ENCODE measurements at regions not wholly inside any gene's neighbourhood (a gene's known extent, or its start where the extent isn't known, plus 50 kb on each side); places are given as distances from the start of the nearest gene placed in this dataset.

GRCh38 chr13:71240911-71241310 lies 626.1 kb downstream of the DACH1 start:
- Histone ChIP-seq H3K27ac (ENCODE audit: low read depth in 2 of 2, low read length in 1 of 2) (no peak overlapping the region), H2AFZ (ENCODE audit: low read depth) (no peak overlapping the region), H3K79me2 (ENCODE audit: insufficient read depth) (no peaks in the 10 kb centered on the region), H3F3A (replicated peaks; ENCODE audit: insufficient read depth) (no peaks in the 10 kb centered on the region), H3K4me1 (ENCODE audit: control insufficient read depth in 1 of 2, insufficient read depth in 2 of 2, low read depth in 1 of 2, low read length in 1 of 2) (no peaks in the 10 kb centered on the region; a peak in 3 of 4 replicates), H3K9me2 (no peaks in the 10 kb centered on the region; the same call in 1 of the 2 replicates), H3K27me3 (ENCODE audit: insufficient read depth) (no peaks in the 10 kb centered on the region), H3K9me3 (no peaks in the 10 kb centered on the region), H3K4me2 (no peak overlapping the region), H4K20me1 (ENCODE audit: insufficient read depth) (no peaks in the 10 kb centered on the region), H3K4me3 (ENCODE audit: low read depth in 2 of 2, low read length in 1 of 2) (no peak overlapping the region), H3K9ac (no peak overlapping the region), H3K36me3 (replicated peaks in 1 of 2; ENCODE audit: control insufficient read depth in 1 of 2, insufficient read depth in 2 of 2, low read length in 1 of 2) (no peaks in the 10 kb centered on the region)
- TF ChIP-seq TCF12 (IDR thresholded peaks at IDR 0.05) (no peak), GATA2 (CRISPR knock-in tag; IDR thresholded peaks at IDR 0.05) (no peak), RAD21 (IDR thresholded peaks at IDR 0.05; ENCODE audit: low read length) (peak; percentile 84), YY1 (IDR thresholded peaks at IDR 0.05; ENCODE audit: low read depth) (no peak), TAF1 (IDR thresholded peaks at IDR 0.05; ENCODE audit: borderline replicate concordance, low read depth, low read length) (no peak), SMC3 (IDR thresholded peaks at IDR 0.05; ENCODE audit: low read depth, low read length) (peak; percentile 57), EZH2phosphoT487 (IDR thresholded peaks at IDR 0.05; ENCODE audit: borderline replicate concordance, low read depth) (no peak), IRF3 (IDR thresholded peaks at IDR 0.05; ENCODE audit: low read depth, low read length) (no peak), JUND (IDR thresholded peaks at IDR 0.05) (no peak)
- TF ChIP-seq, protein P1, sequence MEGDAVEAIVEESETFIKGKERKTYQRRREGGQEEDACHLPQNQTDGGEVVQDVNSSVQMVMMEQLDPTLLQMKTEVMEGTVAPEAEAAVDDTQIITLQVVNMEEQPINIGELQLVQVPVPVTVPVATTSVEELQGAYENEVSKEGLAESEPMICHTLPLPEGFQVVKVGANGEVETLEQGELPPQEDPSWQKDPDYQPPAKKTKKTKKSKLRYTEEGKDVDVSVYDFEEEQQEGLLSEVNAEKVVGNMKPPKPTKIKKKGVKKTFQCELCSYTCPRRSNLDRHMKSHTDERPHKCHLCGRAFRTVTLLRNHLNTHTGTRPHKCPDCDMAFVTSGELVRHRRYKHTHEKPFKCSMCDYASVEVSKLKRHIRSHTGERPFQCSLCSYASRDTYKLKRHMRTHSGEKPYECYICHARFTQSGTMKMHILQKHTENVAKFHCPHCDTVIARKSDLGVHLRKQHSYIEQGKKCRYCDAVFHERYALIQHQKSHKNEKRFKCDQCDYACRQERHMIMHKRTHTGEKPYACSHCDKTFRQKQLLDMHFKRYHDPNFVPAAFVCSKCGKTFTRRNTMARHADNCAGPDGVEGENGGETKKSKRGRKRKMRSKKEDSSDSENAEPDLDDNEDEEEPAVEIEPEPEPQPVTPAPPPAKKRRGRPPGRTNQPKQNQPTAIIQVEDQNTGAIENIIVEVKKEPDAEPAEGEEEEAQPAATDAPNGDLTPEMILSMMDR (IDR thresholded peaks at IDR 0.05): peak; percentile 55
- TF ChIP-seq, protein P2, sequence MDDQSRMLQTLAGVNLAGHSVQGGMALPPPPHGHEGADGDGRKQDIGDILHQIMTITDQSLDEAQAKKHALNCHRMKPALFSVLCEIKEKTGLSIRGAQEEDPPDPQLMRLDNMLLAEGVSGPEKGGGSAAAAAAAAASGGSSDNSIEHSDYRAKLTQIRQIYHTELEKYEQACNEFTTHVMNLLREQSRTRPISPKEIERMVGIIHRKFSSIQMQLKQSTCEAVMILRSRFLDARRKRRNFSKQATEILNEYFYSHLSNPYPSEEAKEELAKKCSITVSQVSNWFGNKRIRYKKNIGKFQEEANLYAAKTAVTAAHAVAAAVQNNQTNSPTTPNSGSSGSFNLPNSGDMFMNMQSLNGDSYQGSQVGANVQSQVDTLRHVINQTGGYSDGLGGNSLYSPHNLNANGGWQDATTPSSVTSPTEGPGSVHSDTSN (IDR thresholded peaks at IDR 0.05): no peak
- WGBS (ENCODE audit: low lambda C conversion rate): 59% methylated on average over 1 of the region's 1 CpG
- POLR2A ChIA-PET: no interaction called here
- peak; percentile 35 for DNase-seq
- CTCF ChIA-PET: interaction anchor here (0.7 to 1.7 kb wide), 6 partner anchors 11 to 638 kb away, joined by 3 to 10 read pairs (median 4); no protein-coding TSS in a partner anchor

DNA sequence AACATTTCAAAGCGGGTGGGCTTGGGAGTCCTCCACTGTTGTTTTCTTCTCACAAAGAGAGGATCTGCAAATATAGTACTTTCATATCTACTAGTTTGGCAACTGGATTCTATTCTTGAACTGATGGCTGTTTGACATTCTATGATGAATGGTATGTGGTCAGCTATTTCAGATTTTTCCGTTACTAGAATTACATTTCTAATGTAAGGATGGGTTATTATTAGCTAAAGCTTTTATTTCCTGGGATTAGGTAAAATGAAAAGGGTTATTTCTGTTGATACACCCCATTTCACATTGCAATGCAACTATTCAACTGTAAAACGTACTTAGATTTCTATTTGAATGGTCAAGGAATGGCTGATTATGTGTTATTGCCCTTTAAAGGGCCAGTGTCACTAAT lies 629.7 kb downstream of the DACH1 start:
- WGBS (ENCODE audit: low lambda C conversion rate): 67% methylated on average over 3 of the region's 3 CpGs
- H3K27ac ChIP-seq (ENCODE audit: low read depth in 2 of 2, low read length in 1 of 2): no peak overlapping the region
- POLR2A ChIA-PET: no interaction called here
- TF ChIP-seq TEAD4 (IDR thresholded peaks at IDR 0.05; ENCODE audit: borderline replicate concordance, insufficient read depth) (no peak), MEF2A (IDR thresholded peaks at IDR 0.05; ENCODE audit: borderline replicate concordance, low read depth) (no peak), NRF1 (IDR thresholded peaks at IDR 0.05; ENCODE audit: low read depth, low read length) (no peak), GABPA (IDR thresholded peaks at IDR 0.05; ENCODE audit: low read depth) (no peak), RAD21 (IDR thresholded peaks at IDR 0.05; ENCODE audit: low read length) (no peak), ELF1 (IDR thresholded peaks at IDR 0.05) (no peak), SIN3A (IDR thresholded peaks at IDR 0.05; ENCODE audit: borderline replicate concordance, low read depth, low read length) (no peak), EP300 (IDR thresholded peaks at IDR 0.05; ENCODE audit: borderline replicate concordance in 1 of 2, low read depth in 1 of 2, low read length in 1 of 2) (no peak), SMC3 (IDR thresholded peaks at IDR 0.05; ENCODE audit: low read depth, low read length) (no peak), USF2 (IDR thresholded peaks at IDR 0.05; ENCODE audit: borderline replicate concordance, low read depth, low read length) (no peak), EZH2phosphoT487 (IDR thresholded peaks at IDR 0.05; ENCODE audit: borderline replicate concordance, low read depth) (no peak), GATA2 (CRISPR knock-in tag; IDR thresholded peaks at IDR 0.05) (no peak), FOXM1 (IDR thresholded peaks at IDR 0.05; ENCODE audit: low read depth) (no peak)
- TF ChIP-seq, protein P1 (IDR thresholded peaks at IDR 0.05): no peak
- TF ChIP-seq, protein P3, sequence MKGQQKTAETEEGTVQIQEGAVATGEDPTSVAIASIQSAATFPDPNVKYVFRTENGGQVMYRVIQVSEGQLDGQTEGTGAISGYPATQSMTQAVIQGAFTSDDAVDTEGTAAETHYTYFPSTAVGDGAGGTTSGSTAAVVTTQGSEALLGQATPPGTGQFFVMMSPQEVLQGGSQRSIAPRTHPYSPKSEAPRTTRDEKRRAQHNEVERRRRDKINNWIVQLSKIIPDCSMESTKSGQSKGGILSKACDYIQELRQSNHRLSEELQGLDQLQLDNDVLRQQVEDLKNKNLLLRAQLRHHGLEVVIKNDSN (IDR thresholded peaks at IDR 0.05; ENCODE audit: borderline replicate concordance, low read depth): no peak

More for the DNA sequence above, 629.7 kb downstream of the DACH1 start:
- H3K36me3 ChIP-seq (replicated peaks in 1 of 2; ENCODE audit: control insufficient read depth in 1 of 2, insufficient read depth in 2 of 2, low read length in 1 of 2): no peaks in the 10 kb centered on the region
- no peaks in the 10 kb centered on the region for H4K20me1 ChIP-seq (ENCODE audit: insufficient read depth)
- H2AFZ ChIP-seq (ENCODE audit: low read depth): no peak overlapping the region
- H3K79me2 ChIP-seq (ENCODE audit: insufficient read depth): no peaks in the 10 kb centered on the region
- no peaks in the 10 kb centered on the region for H3K9me3 ChIP-seq
- H3F3A ChIP-seq (replicated peaks; ENCODE audit: insufficient read depth): no peaks in the 10 kb centered on the region
- H3K4me2 ChIP-seq: no peak overlapping the region
- H3K4me1 ChIP-seq (ENCODE audit: control insufficient read depth in 1 of 2, insufficient read depth in 2 of 2, low read depth in 1 of 2, low read length in 1 of 2): no peaks in the 10 kb centered on the region; a peak in 3 of 4 replicates
- no peaks in the 10 kb centered on the region; the same call in 1 of the 2 replicates for H3K9me2 ChIP-seq
- no peak overlapping the region for H3K9ac ChIP-seq
- no peak for DNase-seq
- CTCF ChIA-PET: no interaction called here
- no peak overlapping the region for H3K4me3 ChIP-seq (ENCODE audit: low read depth in 2 of 2, low read length in 1 of 2)
- H3K27me3 ChIP-seq (ENCODE audit: insufficient read depth): no peaks in the 10 kb centered on the region
